ENCODE measurements at regions not wholly inside any gene's neighbourhood (a gene's known extent, or its start where the extent isn't known, plus 50 kb on each side); places are given as distances from the start of the nearest gene placed in this dataset.
A peak's percentile ranks its signal among the peaks of the same experiment; 100 is the strongest.
"Not testable (repeated sequence)": the region's sequence is repeated elsewhere in the genome, so short reads cannot be mapped to it uniquely, and the experiment has no call there.

DNA sequence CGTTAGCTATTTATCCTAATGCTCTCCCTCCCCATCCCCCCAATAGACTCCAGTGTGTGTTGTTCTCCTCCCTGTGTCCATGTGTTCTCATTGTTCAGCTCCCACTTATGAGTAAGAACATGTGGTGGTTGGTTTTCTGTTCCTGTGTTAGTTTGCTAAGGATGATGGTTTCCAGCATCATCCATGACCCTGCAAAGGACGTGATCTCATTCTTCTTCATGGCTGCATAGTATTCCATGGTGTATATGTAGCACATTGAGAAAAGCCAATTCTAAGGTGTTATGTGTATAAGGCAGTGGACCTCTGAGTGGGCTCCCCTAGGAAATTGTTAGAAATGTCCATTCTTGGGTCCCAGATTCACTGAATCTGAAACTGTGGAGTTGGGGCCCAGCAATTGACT, 103.1 kb upstream of the MYO10 start:
- DNase-seq = no peak

DNA sequence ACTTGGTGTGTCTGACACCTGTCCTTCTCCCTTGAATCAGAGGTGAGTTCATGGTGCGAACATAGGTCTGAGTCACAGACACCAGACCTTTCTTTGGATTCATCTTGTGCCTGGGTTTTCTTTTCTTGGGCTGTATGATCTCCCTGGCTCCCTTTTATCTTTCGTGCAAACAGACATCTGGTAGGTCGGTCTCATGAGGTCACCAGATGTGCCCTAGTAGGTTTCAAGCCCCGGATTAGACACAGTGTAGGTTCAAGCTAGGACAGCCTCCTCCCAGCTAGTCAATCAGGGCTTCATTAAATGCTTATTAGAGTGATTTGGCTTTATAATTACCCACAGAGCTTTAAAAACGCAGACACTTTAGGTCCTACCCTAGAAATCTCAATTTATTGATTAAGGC, 106.0 kb upstream of the MYO10 start:
- DNase-seq = no peak

DNA sequence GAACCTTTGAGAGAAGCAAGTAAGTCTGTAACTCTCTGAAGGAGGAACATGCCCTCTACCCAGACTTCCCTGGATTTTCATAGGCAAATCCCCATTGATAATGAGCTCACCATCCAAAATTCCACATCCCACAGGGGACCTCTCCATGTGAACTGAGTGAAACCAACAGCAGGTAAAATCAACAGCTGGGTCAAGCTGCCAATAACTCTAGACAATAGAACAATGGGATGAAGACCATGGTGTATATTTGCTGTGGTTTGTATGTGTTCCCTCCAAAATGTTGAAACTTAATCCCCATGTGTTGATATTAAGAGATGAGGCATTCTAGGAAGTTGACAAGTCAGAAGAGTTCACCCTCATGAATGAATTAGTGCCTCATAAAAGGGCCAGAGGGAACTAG, 110.2 kb upstream of the MYO10 start:
- no peak for DNase-seq

DNA sequence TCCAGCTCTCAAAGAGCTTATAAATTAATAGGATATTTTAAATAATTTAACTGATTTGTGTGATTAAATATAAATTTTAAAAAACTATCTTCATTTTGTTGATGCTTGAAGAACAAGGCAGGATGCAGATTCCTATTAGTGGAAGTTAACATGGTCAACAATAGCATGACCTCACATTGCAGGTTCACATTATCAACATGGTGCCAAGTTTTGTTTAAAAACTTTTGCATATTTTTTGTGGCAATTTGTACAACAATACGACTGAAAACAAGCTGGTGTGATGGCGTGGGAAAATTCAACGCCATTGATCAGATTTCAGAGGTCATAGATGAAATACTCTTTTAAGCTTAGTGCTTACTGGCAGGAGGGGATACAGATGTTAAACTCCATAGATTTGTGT, 114.1 kb upstream of the MYO10 start:
- DNase-seq = no peak

DNA sequence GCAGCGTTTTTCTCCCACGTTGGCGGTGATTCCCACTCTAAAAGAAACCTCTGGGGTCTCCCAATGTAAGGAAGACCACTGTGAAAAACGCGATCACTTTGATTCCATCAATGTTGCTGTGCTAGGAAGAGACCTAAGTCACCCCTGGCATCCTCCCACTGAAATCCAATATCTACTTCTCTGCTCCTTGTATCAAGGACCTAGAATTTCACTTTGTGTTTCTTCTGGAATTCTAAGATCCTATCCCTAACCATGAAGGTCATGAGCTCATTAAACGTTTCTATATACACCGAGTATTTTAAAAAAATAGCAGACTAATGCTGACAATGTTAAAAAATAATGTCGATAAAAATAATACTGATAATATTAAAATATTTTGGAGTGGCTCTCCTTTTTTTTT, 118.8 kb upstream of the MYO10 start:
- DNase-seq = no peak

DNA sequence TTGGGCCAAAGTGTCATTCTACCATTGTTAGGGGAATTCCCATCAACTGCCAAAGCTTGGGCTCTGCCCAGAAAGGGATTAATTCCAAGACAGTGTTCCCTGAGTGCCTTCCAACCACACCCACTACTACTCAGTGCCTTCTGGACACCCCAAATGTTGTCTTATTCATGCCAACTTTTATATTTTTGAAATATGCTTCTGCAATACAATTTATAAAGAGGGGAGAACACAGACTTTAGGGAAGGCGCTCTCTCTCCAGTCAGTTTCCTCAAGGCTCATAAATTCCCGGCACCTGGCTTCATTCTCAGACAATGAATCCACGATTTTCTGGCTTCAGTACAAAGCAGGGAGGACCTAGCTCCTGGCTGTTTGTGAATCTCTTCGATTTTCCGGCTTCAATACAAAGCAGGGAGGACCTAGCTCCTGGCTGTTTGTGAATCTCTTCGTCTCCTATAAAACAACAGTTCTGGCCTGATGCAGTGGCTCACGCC, 120.1 kb upstream of the MYO10 start:
- no peak for DNase-seq

DNA sequence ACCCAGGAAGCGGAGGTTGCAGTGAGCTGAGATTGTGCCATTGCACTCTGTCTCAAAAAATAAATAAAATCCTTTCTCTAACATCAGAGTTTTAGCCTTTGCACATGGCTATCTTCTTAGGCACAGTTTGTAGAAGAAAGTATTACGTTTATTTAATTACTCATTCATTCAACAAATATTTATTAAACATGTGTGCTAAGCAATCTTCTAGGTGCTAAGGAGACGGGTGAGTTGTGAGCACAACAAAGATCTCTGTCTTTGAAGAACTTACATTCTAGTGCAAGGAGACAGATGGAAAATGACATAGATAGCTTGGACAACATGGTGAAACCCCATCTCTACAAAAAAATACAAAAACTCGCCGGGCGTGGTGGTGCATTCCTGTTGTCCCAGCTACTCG, 122.3 kb upstream of the MYO10 start:
- no peak for DNase-seq

DNA sequence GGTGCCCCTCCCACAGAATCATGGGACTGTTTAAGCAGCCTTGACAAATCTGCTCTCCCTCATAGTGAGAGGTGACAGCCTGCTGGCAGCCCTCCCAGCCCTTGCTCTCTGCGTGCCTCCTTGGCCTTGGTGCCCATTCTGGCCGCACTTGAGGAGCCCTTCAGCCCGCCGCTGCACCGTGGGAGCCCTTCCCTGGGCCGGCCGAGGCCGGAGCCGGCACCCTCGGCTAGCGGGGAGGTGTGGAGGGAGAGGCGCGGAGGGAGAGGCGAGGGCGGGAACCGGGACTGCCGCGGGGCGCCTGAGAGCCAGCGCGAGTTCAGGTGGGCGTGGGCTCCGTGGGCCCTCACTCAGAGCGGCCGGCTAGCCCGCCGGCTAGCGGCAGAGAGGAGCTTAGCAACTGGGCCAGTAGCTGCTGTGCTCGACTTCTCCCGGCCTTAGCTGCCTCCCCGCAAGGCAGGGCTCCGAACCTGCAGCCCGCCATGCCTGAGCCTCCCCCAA, 125.9 kb upstream of the MYO10 start:
- no peak for DNase-seq

DNA sequence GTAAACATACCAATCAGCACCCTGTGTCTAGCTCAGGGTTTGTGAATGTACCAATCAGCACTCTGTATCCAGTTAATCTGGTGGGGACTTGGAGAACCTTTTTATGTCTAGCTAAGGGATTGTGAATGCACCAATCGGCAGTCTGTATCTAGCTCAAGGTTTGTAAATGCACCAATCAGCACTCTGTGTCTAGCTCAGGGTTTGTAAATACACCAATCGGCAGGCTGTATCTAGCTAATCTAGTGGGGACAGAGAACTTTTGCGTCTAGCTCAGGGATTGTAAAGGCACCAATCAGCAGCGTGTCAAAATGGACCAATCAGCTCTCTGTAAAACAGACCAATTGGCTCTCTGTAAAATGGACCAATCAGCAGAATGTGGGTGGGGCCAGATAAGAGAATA, 126.7 kb upstream of the MYO10 start:
- not testable (repeated sequence) for DNase-seq

DNA sequence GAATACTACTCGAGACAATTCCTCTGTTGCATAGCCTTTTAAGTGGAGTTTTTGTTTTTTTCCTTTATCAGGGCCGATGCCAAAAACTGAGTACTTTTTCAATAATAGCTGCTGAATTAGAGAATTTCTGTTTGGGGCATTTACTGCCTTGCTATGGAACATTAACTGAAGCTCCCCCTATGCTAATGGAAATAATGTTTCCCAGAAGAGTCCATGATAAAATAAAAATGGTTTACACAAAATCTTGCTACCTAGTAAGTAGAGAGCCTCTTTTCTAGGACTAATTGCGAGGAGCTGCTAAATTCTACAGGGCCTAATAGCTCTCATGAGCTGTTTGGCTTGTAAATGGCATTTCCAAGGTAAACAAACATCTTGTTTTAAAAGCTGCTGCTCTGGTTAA, 128.2 kb upstream of the MYO10 start:
- no peak for DNase-seq

DNA sequence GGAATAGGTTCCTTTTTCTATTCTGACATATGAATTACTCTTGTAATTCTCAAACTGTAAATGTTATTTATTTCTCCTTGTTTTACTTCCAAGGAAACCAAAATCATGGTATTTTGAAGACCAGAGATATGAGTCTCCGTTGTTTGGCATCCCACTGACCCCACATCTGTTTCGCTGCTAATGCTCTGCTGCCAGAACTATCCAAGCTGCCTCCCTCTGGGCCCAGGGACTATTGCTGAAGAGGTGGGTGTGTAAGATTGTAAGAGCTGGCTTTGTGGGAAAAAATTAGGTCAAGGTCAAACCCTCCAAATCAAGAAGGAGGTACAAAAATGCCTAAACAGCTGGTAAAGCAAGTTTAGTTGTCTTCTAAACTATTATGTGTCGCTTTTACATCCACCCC, 129.4 kb upstream of the MYO10 start:
- no peak for DNase-seq

DNA sequence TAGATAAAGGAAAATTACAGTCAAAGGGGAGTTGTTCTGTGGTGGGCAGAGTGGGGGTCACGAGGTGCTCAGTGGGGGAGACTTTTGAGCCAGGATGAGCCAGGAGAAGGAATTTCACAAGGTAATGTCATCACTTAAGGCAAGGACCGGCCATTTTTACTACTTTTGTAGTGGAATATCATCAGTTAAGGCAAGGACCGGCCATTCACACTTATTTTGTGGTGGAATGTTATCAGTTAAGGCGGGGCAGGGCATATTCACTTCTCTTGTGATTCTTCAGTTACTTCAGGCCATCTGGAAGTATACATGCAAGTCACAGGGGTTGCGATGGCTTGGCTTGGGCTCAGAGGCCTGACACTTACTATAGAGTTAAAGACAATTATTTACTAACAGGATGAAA, 129.9 kb upstream of the MYO10 start:
- DNase-seq = not testable (repeated sequence)

DNA sequence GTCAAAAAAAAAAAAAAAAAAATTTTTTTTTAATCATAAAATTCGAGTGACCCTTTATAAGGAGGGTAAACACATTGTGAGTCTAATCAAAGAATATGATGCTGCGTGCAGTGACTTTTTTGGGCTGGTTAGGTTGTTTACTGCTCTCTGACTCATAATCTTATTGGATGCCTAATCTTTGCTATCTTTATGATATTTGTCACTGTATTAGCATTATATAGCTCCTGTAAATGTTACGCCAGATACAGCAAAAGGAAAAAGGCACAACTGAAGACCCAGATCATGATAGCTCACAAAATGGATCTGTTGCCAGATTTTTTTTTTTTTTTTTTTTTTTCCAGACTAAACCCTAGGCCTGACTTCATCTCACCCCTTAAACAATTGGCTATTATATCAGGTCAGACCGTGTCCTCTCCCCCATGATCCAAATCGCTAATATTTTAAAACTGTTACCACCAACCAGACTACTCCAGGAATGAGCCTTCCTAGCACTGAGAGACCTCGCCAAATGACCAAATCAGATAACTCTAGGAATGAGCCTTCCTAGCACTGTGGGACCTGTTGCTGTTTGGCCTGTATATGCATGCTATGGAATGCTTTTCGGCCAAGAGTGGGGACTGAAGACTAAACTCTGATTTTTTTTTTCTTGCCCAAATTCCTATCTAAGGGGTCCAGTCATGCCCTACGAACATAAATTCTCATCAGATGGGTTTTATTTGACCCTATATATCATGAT, 131.7 kb upstream of the MYO10 start:
- DNase-seq = no peak

DNA sequence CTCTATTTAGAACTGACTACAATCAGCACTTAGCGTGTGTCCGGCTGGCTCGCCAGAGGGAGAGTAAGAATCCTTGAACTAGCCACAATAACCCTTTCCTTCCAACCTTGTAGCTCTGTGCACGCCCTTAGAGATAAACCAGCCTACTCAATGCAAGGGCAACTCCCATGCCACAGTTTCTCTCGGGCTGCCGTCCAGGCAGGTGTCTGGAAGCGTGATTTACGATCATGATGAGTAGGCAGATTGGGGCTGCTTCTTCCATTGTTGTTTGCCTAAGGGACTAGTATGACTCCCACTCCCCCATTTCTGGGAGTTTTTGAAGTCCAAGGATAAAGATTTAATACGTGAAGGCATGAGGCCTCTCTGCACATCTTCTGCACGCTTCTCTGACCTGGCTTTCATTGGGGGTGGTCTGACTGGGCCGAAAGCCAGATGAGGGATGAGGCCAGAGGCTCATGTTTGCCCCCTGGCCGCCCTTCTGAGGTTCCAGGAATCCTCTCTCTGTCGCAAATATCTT, 134.0 kb upstream of the MYO10 start:
- DNase-seq = no peak

DNA sequence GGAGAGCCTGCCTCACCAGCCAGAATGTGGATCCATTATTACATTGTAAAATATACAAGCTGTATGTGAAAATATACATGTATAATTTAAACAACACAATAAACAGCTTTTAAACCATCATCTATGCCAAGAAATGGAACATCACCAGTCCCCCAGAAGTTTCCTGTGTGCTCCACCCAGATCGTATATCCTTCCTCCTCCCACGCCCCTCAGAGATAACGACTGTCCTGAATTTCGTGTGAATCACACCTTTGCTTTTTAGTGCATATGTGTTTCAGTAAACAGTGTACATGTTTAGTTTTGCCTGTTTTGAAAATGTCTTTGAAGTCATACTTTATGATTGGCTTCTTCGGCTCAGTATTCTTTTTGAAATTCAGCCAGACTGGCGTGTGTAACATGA, 134.6 kb upstream of the MYO10 start:
- no peak for DNase-seq

DNA sequence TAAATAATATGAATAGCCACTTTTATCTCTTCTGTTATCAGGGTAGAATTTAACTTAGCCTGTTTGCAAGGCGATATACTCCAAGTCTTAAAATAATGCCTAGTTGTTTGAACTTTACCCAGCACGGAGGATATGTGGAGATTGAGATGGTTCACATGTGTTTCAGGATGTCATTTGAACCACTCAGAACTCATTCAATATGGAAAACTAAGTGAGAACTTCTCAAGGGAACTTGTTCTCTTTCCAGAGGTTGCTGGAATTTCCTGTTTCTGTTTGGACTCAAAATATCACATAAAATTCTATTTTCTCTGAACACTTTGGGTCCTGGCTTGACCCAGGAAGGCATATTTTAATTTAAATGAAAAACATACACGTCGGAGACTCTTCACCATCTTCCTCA, 139.1 kb upstream of the MYO10 start:
- DNase-seq = no peak

DNA sequence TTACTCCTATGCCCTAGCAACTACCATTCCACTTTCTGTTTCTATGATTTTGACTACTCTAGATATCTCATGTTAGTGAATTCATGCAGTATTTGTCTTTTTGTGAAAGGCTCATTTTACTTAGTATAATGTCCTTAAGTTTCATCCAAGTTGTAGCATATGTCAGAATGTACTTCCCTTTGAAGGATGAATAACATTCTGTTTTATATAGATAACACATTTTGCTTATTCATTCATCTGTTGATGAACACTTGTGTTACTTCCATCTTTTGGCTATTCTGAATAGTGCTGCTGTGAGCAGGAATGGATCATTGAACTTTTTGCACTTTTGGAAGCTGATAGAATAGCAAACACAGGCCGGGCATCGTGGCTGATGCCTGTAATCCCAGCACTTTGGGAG, 140.2 kb upstream of the MYO10 start:
- DNase-seq = no peak

DNA sequence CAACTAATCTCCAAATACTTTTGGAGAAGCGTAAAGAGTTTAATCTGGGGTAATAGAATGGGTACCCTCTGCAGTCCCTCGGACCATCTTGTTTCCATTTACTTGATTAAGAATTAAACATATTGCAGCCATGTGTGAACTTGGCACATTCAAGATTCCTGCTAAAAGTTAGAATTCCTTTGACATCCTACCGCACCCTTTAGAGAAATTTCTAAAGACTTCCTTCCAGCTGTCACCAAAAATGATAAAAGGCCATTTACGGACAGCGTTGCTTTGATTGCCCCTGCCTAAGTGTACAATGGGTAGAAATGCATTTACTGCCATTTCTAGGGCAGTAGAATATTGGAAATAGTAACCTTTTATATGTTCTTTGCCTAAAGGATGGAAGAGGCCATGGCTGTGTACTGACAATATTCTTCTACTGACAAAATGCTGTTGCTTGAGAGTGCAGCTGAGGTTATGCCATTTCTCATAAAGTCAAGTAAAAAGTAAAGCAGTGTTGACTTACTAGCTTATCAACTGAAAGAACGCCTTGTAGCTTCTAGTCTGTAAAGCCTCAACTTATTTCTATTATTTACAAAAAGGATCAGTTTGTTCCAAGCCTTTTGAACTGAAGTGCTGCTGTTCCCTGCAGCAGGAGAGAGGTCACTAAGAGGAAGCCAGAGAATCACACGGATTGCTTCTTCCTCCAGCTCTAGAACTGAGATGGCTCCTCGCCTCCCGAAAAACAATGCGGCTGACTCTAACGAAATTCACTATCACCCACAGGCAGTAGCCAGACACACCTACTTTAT, 139.8 kb upstream of the BASP1 start:
- DNase-seq = no peak

DNA sequence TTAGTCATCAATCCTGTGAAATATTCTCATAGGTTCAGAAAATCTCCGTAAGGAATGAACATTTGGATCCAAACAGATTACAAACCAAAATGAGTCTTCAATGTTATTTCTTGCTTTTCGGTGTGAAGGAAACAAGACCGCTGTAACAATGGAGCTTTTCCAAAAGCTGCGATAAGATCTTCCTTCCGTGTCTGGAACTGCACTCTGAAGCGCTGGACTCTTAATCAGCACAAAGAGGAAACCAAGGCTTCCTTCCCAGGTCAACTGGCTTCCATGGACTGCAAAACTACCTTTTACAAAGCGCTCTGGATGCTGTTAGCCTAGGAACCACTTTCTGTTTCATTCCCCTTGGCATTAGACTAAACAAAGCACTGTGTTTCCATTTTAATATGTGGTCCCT, 137.9 kb upstream of the BASP1 start:
- DNase-seq = no peak

DNA sequence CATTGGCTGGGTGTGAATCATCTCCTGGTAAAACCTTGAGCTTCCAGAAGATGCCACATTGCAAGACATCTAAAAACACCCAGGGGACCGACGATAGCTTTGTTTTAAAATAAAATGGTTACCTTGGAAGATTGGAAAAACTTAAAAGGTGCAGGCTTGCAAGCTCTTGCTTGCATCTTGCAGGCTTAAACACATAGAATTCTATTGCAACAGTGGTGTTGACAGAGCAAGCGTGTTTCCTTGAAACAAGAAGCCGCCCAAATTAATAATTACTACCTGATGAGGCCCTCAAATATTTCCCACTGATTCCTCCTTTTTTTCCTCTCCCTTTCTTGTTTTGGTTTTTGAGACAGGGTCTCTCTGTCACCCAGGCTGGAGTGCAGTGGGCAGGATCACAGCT, 137.1 kb upstream of the BASP1 start:
- no peak for DNase-seq

DNA sequence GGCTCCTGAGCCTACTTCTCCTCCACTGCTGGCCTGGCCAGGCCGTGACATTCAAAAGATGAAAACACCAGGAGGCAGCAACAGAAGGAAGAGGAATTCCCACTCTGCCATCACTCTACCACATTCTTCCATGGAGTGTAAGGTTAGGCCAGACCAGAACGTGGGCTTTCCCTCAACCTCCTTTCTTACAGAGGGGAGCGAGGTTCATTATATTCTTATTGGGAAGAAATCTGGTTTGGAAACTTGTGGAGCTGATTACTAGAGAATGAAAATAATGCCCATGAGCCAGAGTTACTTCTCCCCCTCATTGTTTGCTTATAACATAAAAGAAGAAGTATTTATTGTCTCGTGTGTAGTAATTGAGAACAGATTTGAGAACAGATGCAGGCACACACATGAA, 136.3 kb upstream of the BASP1 start:
- peak; percentile 52 for DNase-seq

DNA sequence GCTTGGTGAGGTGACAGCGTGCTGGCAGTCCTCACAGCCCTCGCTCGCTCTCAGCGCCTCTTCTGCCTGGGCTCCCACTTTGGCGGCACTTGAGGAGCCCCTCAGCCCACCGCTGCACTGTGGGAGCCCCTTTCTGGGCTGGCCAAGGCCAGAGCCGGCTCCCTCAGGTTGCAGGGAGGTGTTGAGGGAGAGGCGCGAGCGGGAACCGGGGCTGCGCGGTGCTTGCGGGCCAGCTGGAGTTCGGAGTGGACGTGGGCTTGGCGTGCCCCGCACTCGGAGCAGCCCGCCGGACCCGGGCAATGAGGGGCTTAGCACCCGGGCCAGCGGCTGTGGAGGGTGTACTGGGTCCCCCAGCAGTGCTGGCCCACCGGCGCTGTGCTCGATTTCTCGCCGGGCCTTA, 134.2 kb upstream of the BASP1 start:
- not testable (repeated sequence) for DNase-seq

DNA sequence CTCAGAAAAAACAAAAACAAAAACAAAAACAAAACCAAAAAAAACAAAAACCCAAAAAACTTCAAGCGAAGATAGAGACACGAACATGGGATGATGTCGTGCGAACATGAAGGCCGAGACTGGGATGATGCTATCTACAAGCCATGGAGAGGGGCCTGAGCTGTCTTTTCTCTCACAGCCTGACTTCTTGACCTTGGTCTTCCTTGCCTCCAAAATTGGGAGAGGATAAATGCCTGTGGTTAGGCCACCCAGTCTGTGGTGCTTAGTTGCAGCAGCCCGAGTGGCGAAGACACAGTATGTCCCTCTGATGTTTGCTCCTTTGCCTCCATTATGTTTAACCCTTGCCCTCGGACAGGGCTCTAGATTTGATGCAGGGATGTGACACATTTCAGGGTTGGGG, 130.4 kb upstream of the BASP1 start:
- DNase-seq = no peak

DNA sequence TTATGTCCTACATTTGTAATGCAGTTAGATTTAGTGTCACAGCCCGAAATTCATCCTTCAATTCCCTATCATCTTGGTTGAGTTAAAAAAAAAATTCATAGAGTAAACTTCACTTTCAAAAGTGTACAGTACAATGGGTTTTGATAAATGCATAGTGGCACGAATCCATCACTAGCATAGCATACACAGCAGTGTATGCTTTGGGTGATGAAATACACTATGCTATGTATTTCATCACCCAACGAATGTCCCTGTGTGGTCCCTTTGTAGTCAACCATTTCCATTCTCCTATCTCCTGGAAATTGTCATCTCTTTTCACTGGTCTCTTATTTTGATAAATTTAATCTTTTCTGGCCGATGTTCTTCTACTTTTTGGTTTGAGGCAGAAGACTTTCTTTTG, 129.4 kb upstream of the BASP1 start:
- no peak for DNase-seq

All from eye (tissue), 1 donor.